GM12874 (cell line): ENCODE measurements at regions not wholly inside any gene's neighbourhood (a gene's known extent, or its start where the extent isn't known, plus 50 kb on each side); places are given as distances from the start of the nearest gene placed in this dataset.

Experiments used
- TF ChIP-seq, protein P1 (sequence below): IDR thresholded peaks from 2 replicates; pipeline ENCODE4 v1.5.1; 2011; ENCODE audit warnings: low read depth, mild to moderate bottlenecking, control low read depth, low read length, moderate library complexity; ENCODE audit not compliant: insufficient read depth

DNA sequence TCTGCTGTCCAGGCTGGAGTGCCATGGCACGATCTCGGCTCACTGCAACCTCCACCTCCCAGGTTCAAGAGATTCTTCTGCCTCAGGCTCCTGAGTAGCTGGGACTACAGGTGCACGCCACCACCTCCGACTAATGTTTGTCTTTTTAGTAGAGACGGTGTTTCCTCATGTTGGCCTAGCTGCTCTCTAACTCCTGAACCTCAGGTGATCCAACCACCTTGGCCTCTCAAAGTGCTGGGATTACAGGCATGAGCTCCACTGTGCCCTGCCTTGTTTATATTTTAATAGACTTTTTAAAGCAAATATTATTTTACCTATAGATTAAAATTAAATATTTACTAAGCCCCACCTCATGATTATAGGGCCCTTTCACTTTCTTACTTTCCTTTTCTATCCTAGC, 483.2 kb upstream of the EPHA7 start:
- TF ChIP-seq, protein P1, sequence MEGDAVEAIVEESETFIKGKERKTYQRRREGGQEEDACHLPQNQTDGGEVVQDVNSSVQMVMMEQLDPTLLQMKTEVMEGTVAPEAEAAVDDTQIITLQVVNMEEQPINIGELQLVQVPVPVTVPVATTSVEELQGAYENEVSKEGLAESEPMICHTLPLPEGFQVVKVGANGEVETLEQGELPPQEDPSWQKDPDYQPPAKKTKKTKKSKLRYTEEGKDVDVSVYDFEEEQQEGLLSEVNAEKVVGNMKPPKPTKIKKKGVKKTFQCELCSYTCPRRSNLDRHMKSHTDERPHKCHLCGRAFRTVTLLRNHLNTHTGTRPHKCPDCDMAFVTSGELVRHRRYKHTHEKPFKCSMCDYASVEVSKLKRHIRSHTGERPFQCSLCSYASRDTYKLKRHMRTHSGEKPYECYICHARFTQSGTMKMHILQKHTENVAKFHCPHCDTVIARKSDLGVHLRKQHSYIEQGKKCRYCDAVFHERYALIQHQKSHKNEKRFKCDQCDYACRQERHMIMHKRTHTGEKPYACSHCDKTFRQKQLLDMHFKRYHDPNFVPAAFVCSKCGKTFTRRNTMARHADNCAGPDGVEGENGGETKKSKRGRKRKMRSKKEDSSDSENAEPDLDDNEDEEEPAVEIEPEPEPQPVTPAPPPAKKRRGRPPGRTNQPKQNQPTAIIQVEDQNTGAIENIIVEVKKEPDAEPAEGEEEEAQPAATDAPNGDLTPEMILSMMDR, result no peak

DNA sequence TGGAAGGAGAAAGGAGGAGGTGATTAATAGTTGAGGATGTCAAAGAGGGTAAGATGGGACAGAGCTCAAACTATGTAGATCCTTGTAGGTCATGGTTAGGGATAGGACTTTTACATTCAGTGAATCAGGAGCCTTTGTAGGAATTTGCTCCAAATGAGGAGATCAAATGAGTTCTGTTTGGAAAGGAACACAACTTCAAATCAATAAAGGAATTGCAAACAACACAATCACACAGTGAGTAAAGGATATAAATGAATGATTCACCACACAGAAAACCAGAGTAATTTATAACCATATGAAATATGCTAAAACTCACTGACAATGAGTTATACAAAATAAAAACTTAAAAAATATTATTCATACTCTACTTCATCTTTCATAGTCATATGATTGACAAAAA, 480.8 kb upstream of the EPHA7 start:
- TF ChIP-seq, protein P1, result no peak

DNA sequence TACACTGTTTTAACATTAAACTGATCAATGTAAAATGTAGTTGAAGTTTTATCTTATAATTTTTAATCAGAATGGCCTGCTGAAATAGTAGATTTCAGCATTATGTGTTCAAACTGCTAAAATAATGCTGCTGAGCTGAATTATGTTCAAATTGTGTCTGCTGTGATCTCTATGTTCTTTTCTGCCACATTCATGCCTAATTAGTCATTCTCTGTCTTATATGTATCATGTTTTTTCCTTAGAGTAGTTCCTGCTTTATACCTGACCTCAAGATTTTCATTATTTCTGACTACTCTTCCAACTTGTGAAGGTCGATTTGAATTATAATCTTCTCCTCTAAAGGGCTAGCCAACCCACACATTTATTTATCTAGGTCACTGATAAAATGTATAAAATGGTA, 476.7 kb upstream of the EPHA7 start:
- TF ChIP-seq, protein P1, result no peak

DNA sequence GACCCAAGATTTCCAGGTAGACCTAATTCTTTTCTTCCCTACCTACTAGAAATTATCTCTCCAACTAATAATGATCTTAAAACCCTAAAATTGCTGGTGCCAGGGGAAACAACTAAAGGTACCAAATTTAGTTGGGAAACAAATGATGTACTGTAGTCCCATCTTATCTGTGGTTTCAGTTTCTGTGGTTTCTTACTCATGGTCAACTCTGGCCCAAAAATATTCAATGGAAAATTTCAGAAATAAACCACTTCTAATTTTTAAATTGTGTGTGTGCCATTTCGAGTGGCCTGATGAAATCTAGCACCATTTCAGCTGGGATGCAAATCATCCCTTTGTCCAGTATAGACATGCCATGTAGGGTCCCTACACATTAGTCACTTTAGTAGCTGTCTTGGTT, 475.2 kb upstream of the EPHA7 start:
- TF ChIP-seq, protein P1, result no peak

DNA sequence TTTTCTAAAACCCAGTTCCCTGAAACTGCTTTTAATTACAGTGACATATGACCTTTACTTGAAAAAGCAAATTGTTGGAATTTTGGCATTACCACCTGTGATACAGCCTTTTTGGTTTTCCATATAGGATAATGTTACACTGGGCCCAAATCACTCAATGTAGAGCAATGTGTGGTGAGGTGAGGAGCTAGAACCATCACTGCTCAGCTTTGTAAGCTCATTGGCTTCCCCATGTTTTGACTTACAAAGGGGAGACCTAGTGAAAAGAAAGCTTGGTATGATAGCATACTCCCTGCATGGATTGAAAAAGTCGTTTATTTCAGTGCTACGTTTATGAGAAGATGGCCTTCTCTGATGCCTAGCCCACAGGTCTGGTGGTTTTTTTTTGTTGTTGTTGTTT, 470.4 kb upstream of the EPHA7 start:
- TF ChIP-seq, protein P1, result no peak

DNA sequence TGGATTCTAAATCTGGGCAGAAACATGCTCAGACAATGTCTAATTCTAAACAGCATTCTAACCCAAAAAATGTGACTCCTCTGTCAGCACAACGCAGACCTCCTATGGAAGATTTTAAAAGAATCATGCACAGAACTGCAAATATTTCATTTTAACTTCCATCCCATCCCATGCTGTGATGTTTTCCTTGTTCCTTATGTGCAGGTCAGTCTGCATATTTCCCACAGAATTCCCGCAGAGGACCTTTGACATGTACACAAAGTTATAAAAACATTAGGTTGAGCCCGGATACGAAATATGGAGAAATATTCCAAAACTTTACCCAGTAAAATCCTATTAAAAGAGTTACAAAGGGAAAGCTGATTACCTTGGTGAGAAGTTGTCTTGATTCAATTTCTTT, 467.1 kb upstream of the EPHA7 start:
- TF ChIP-seq, protein P1, result no peak

DNA sequence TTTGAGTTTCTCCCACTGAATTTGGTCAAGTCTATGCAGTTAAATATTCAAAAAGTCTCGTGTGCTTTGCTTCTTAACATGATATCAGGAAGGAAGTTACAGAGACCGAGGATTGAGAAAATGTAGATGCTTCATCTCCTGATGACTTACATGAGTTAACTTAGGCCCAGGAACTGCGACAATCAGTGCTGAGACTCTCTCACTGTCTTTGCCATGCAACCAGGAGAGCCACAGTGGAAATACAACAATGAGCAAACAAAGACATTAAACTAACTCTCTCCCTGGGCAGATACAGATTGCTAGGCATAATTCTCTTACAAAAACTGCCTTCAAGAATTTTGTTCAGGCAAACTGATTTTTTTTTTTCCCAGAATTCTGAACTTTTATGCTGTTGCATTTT, 440.6 kb upstream of the EPHA7 start:
- TF ChIP-seq, protein P1, result no peak

DNA sequence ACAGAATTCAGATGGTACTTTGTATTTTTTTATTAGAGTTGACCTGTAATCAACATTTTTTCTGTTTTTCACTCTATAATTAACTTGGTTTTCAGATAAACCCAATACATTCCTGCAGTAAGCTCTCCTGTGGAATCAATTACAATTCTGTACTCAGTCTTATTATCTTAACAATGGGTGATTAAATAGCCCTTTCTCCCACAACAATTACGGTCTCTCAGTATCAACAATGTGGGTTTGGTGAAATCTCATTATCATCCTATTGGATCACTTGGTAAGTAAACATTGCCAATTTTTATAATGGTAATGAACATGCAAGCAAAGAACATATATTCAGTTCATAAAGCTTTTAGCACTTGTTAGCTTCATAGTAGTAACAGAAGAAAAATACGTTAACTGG, 438.9 kb upstream of the EPHA7 start:
- TF ChIP-seq, protein P1, result no peak
